GM19467 (cell line): ENCODE measurements at regions not wholly inside any gene's neighbourhood (a gene's known extent, or its start where the extent isn't known, plus 50 kb on each side); places are given as distances from the start of the nearest gene placed in this dataset.
A peak's percentile ranks its signal among the peaks of the same experiment; 100 is the strongest.

Experiments used
- ATAC-seq: cut with Tn5 transposase; IDR thresholded peaks from one replicate; pipeline ENCODE4 v1.9.1; 2021; ENCODE audit warnings: mild to moderate bottlenecking, moderate library complexity; ENCODE audit not compliant: unreplicated experiment

- ATAC-seq: no peak
These were observed 166.5 kb upstream of the NR3C1 start for GRCh38 chr5:143569722-143570567.

- ATAC-seq: no peak
These were observed 165.8 kb upstream of the NR3C1 start for GRCh38 chr5:143569213-143569701.

- ATAC-seq: no peak
These were observed 164.4 kb upstream of the NR3C1 start for GRCh38 chr5:143567583-143568504.

DNA sequence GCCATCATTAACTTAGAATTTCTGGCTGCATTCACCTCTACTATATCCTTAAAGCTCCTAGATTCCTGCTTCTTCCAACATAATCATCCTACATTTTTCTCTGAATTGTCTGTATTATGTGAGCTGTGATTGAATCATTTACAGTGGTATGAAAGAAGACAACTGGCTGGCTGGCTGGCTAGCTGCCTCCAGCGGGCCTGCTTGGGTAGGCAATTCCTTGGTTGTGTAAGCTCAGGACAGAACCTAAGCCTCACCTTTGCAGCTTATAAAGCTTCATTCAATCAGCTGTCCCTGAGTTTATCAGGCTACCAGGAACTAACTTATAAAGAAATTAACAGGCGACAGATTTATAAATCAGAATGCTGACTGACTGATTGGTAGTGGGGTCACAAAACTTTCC is 162.7 kb upstream of the NR3C1 start:
- no peak for ATAC-seq

- ATAC-seq: peak; percentile 95
These were observed 160.9 kb upstream of the NR3C1 start for GRCh38 chr5:143564417-143564816.

DNA sequence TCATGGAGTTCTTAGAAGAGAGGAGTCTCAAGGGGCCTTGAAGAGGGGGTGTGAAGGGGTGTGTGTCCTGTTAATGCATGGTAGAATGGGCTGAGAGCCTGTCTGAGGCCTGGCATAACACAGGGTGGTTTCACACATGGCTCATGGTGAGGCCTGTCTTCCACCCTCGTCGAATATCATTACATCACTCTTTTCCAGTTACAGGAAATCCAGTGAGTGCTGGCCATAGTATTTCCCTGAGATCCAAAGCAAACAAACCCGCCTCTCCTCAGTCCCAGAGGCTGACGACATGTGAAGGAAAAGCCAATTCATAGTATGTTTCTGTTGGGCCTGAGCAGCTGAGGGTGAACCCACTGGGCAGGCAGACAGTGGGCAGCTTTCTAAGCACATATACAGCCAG is 159.4 kb upstream of the NR3C1 start:
- no peak for ATAC-seq

- ATAC-seq: no peak
These were observed 157.7 kb upstream of the NR3C1 start for GRCh38 chr5:143561219-143561618.

GRCh38 chr5:143560378-143560777 is 156.9 kb upstream of the NR3C1 start:
- no peak for ATAC-seq

GRCh38 chr5:143559586-143560109 is 156.2 kb upstream of the NR3C1 start:
- ATAC-seq: no peak

- no peak for ATAC-seq
These were observed 154.6 kb upstream of the NR3C1 start for GRCh38 chr5:143558048-143558447.

- ATAC-seq: no peak
These were observed 153.8 kb upstream of the NR3C1 start for GRCh38 chr5:143557061-143557818.

DNA sequence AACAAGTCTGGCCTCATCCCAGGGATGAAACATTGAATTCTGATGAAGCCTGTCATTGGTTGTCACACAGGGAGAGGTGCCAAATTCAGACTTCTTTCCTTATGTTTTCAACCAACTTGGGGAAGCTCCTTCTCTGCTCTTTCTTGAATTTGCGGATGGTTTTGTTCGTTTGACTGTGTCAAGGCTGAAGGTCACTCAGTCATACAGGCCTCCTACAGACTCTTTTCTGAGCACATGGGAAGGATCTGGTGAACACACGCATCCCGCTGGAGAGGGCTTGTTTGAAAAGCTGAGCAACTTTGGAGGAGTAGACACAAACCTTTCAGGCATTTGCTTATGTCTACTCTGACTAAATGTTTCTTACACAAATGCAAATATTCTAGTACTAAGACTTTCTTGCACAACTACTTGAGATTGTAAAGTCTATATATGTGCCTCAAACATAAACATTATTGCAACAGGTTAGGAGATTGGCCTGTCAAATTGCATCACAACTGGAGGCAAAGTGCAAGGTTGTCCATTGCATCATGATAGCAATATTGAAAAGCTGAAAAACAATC is 151.5 kb upstream of the NR3C1 start:
- ATAC-seq: no peak

DNA sequence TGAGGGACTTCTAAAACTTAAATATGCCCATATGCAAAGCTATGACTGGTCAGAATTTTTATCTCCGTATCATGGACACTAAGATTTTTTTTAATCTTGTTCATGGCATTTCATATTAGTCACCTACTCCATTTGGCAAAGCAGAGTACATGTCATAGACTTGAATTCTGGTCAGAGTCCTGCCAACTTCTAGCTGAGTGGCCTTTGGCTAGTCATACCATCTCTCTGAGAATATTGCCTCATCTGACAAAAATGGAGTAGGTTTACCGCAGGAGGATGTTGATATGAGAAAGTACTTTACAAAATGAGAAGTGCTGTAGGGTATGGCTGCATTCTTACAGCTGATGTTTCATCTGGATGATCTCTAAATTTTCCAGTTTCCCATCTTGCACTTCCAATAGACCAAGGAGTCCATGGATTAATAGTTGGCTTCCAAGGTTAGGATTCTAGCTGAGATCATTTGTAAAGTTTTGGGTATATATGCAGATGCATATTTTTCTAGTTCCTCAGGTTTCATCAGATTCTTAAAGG is 150.8 kb upstream of the NR3C1 start:
- ATAC-seq: no peak

DNA sequence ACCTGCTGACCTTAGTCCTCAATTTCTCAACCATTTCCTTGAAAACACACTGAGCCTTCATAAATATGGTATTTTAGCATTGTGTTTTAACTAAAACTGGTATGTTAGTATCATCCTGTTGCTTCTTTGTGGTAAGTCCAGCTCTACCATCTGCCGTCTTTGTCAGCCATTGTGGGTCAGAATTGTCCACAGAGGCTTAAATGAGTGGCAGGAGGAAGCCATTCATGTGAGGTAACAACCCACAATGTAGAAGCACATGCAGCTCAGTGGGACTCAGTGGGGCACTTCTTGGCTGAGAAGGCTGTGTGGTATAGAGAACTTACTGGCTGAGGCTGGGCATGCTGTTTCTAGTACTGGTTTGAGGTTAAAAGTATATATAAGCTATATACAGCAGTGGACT is 149.2 kb upstream of the NR3C1 start:
- no peak for ATAC-seq

DNA sequence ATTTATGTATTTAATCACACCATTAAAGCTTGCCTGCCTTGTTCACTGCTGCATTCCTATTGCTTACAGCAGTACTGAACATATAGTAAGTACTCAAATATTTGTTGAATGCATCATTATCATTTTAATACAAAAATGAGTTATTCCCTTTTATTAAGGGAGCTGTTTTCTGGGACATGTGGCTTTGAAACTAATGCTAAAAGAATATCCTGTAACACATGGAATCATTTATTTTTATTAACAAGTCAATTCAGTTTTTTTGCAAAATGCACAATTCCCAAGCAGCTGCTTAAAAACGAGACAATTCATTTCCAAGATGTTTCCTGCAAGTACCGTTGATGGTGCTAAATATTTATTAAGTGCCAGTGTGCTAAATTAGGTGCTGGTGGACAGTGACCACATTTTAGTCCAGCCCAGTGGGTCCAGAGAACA is 148.3 kb upstream of the NR3C1 start:
- ATAC-seq: no peak

GRCh38 chr5:143550986-143551630 is 147.6 kb upstream of the NR3C1 start:
- ATAC-seq: no peak

- ATAC-seq: no peak
These were observed 143.9 kb upstream of the NR3C1 start for GRCh38 chr5:143547342-143547741.

DNA sequence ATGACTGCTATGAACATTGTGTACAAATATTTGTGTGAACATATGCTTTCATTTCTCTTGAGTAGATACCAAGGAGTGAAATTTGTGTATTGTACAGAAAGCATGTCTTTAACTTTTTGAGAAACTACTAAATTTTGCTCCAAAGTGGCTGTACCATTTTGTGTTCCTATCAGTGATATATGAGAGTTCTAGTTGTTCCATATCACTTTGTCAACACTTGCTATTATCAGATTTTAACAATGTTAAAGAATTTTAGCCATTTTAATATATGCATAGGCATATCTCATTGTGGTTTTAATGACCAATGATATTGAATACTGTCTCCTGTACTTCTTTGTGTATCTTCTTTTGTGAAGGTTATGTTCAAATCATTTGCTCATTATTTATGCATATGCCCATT is 142.9 kb upstream of the NR3C1 start:
- ATAC-seq: no peak

GRCh38 chr5:143544606-143545005 is 141.1 kb upstream of the NR3C1 start:
- no peak for ATAC-seq
